Rectal smooth muscle tissue (tissue), 1 donor: ENCODE measurements at regions not wholly inside any gene's neighbourhood (a gene's known extent, or its start where the extent isn't known, plus 50 kb on each side); places are given as distances from the start of the nearest gene placed in this dataset.
A peak's percentile ranks its signal among the peaks of the same experiment; 100 is the strongest.

Source experiments
- H3K27ac ChIP-seq: one replicate; pipeline ENCODE4 v1.7.0; 2013; ENCODE audit warnings: low read depth, low read length, inconsistent platforms
- H3K27me3 ChIP-seq: one replicate; pipeline ENCODE4 v1.7.0; 2013; ENCODE audit warnings: low read length; ENCODE audit not compliant: control insufficient read depth, insufficient read depth
- H3K36me3 ChIP-seq: one replicate; pipeline ENCODE4 v1.7.0; 2013; ENCODE audit warnings: low read length; ENCODE audit not compliant: control insufficient read depth, insufficient read depth
- H3K4me1 ChIP-seq: one replicate; pipeline ENCODE4 v1.7.0; 2013; ENCODE audit warnings: low read length; ENCODE audit not compliant: control insufficient read depth, insufficient read depth
- H3K4me3 ChIP-seq: one replicate; pipeline ENCODE4 v1.7.0; 2013; ENCODE audit warnings: low read length
- H3K9ac ChIP-seq: one replicate; pipeline ENCODE4 v1.7.0; 2013; ENCODE audit warnings: low read length

- Histone ChIP-seq H3K27me3 (no peaks in the 10 kb centered on the region), H3K27ac (no peak overlapping the region), H3K4me1 (peaks cover 5% of the 10 kb centered on the region), H3K9ac (no peak overlapping the region), H3K36me3 (no peaks in the 10 kb centered on the region), H3K4me3 (no peak overlapping the region)
These were observed 209.2 kb upstream of the STK17B start for GRCh38 chr2:196380575-196380974.

- Histone ChIP-seq H3K27ac (no peak overlapping the region), H3K4me3 (no peak overlapping the region), H3K27me3 (no peaks in the 10 kb centered on the region), H3K9ac (no peak overlapping the region), H3K36me3 (no peaks in the 10 kb centered on the region), H3K4me1 (peaks cover 5% of the 10 kb centered on the region)
These were observed 210.1 kb upstream of the STK17B start for GRCh38 chr2:196381464-196381863.

- no peak overlapping the region for H3K9ac ChIP-seq
- no peaks in the 10 kb centered on the region for H3K36me3 ChIP-seq
- peaks cover 5% of the 10 kb centered on the region for H3K4me1 ChIP-seq
- no peak overlapping the region for H3K4me3 ChIP-seq
- no peaks in the 10 kb centered on the region for H3K27me3 ChIP-seq
- H3K27ac ChIP-seq = no peak overlapping the region
These were observed 212.4 kb upstream of the STK17B start for GRCh38 chr2:196383799-196384198.

GRCh38 chr2:196384729-196385128 lies 213.4 kb upstream of the STK17B start:
- no peak overlapping the region for H3K27ac ChIP-seq
- H3K36me3 ChIP-seq = no peaks in the 10 kb centered on the region
- H3K4me3 ChIP-seq = no peak overlapping the region
- H3K27me3 ChIP-seq = no peaks in the 10 kb centered on the region
- H3K4me1 ChIP-seq = peaks cover 5% of the 10 kb centered on the region
- H3K9ac ChIP-seq = no peak overlapping the region

- H3K4me1 ChIP-seq = no peaks in the 10 kb centered on the region
- H3K27ac ChIP-seq = no peak overlapping the region
- H3K36me3 ChIP-seq = no peaks in the 10 kb centered on the region
- H3K4me3 ChIP-seq = no peak overlapping the region
- H3K27me3 ChIP-seq = no peaks in the 10 kb centered on the region
- no peak overlapping the region for H3K9ac ChIP-seq
These were observed 218.3 kb upstream of the STK17B start for GRCh38 chr2:196389670-196390069.

- Histone ChIP-seq H3K27ac (no peak overlapping the region), H3K27me3 (no peaks in the 10 kb centered on the region), H3K4me1 (no peaks in the 10 kb centered on the region), H3K9ac (no peak overlapping the region), H3K36me3 (no peaks in the 10 kb centered on the region), H3K4me3 (no peak overlapping the region)
These were observed 219.1 kb upstream of the STK17B start for GRCh38 chr2:196390243-196391148.

- Histone ChIP-seq H3K27me3 (no peaks in the 10 kb centered on the region), H3K27ac (no peak overlapping the region), H3K4me3 (no peak overlapping the region), H3K9ac (no peak overlapping the region), H3K36me3 (no peaks in the 10 kb centered on the region), H3K4me1 (no peaks in the 10 kb centered on the region)
These were observed 219.7 kb upstream of the STK17B start for GRCh38 chr2:196391149-196391479.

- no peaks in the 10 kb centered on the region for H3K27me3 ChIP-seq
- no peaks in the 10 kb centered on the region for H3K36me3 ChIP-seq
- no peak overlapping the region for H3K4me3 ChIP-seq
- H3K4me1 ChIP-seq = peaks cover 4% of the 10 kb centered on the region
- no peak overlapping the region for H3K27ac ChIP-seq
- H3K9ac ChIP-seq = no peak overlapping the region
These were observed 227.7 kb upstream of the STK17B start for GRCh38 chr2:196399096-196399495.

GRCh38 chr2:196399722-196400691 lies 228.6 kb upstream of the STK17B start:
- H3K4me1 ChIP-seq = peaks cover 4% of the 10 kb centered on the region
- H3K27me3 ChIP-seq = no peaks in the 10 kb centered on the region
- H3K4me3 ChIP-seq = no peak overlapping the region
- no peak overlapping the region for H3K27ac ChIP-seq
- H3K9ac ChIP-seq = no peak overlapping the region
- no peaks in the 10 kb centered on the region for H3K36me3 ChIP-seq

GRCh38 chr2:196403471-196403870 lies 232.1 kb upstream of the STK17B start:
- peaks cover 4% of the 10 kb centered on the region for H3K4me1 ChIP-seq
- H3K36me3 ChIP-seq = no peaks in the 10 kb centered on the region
- H3K9ac ChIP-seq = no peak overlapping the region
- H3K4me3 ChIP-seq = no peak overlapping the region
- H3K27ac ChIP-seq = no peak overlapping the region
- H3K27me3 ChIP-seq = no peaks in the 10 kb centered on the region

GRCh38 chr2:196404276-196404675 lies 232.9 kb upstream of the STK17B start:
- peaks cover 4% of the 10 kb centered on the region for H3K4me1 ChIP-seq
- H3K27ac ChIP-seq = peak overlapping the region; percentile 17
- no peaks in the 10 kb centered on the region for H3K27me3 ChIP-seq
- H3K36me3 ChIP-seq = no peaks in the 10 kb centered on the region
- H3K9ac ChIP-seq = no peak overlapping the region
- no peak overlapping the region for H3K4me3 ChIP-seq

GRCh38 chr2:196407675-196408264 lies 231.7 kb upstream of the CCDC150 start:
- Histone ChIP-seq H3K27ac (no peak overlapping the region), H3K27me3 (no peaks in the 10 kb centered on the region), H3K4me1 (no peaks in the 10 kb centered on the region)

More at GRCh38 chr2:196407675-196408264, 231.7 kb upstream of the CCDC150 start:
- Histone ChIP-seq H3K9ac (no peak overlapping the region), H3K36me3 (no peaks in the 10 kb centered on the region), H3K4me3 (no peak overlapping the region)
